Keratinocyte (primary cell): ENCODE measurements at regions not wholly inside any gene's neighbourhood (a gene's known extent, or its start where the extent isn't known, plus 50 kb on each side); places are given as distances from the start of the nearest gene placed in this dataset.

ENCODE experiments used
- DNase-seq: peaks from one replicate; pipeline ENCODE4 v3.0.0-alpha.2; 2011; ENCODE audit warnings: low read depth, missing footprints, low spot score
- FAIRE-seq: peaks from 2 replicates; lab custom pipeline; 2011; peaks lifted over from hg19 to GRCh38; lab: Jason Lieb, UNC
- H2AFZ ChIP-seq: 2 replicates; pipeline ENCODE4 v1.6.0; 2012; ENCODE audit warnings: low read length, control low read depth, inconsistent platforms; ENCODE audit not compliant: control insufficient read depth
- H3K27ac ChIP-seq: 2 replicates; pipeline ENCODE4 v1.5.1; 2011; ENCODE audit warnings: low read length; ENCODE audit not compliant: control insufficient read depth, insufficient read depth
- H3K27me3 ChIP-seq: 3 replicates; pipeline ENCODE4 v1.6.0; 2011; ENCODE audit warnings: low read length; ENCODE audit not compliant: control insufficient read depth, insufficient read depth; ENCODE audit errors: extremely low read depth
- H3K36me3 ChIP-seq, 2 experiments: 2 replicates in 1 of 2; 3 replicates in 1 of 2; pipeline ENCODE4 v1.5.1; 2011; ENCODE audit warnings: low read length in 2 of 2, mild to moderate bottlenecking in 1 of 2; ENCODE audit not compliant: control insufficient read depth in 2 of 2, insufficient read depth in 2 of 2; ENCODE audit errors: extremely low read depth in 1 of 2
- H3K4me1 ChIP-seq: 3 replicates; pipeline ENCODE4 v1.5.1; 2011; ENCODE audit warnings: low read length; ENCODE audit not compliant: control insufficient read depth, insufficient read depth; ENCODE audit errors: extremely low read depth
- H3K4me2 ChIP-seq: 3 replicates; pipeline ENCODE4 v1.6.0; 2011; ENCODE audit warnings: low read depth, low read length; ENCODE audit not compliant: control insufficient read depth, insufficient read depth; ENCODE audit errors: extremely low read depth
- H3K4me3 ChIP-seq, 3 experiments: fragments of 200-600 bp in 1 of 3; sonication (generic) in 1 of 3; 2 replicates in 2 of 3; 3 replicates in 1 of 3; pipeline ENCODE4 v1.5.1; 2011 to 2016; ENCODE audit warnings: low read length in 3 of 3, mild to moderate bottlenecking in 3 of 3, control low read depth in 2 of 3, inconsistent platforms in 1 of 3, low read depth in 1 of 3, mixed read lengths in 1 of 3, mixed run types in 1 of 3, moderate library complexity in 1 of 3; ENCODE audit not compliant: control insufficient read depth in 2 of 3, insufficient read depth in 2 of 3; ENCODE audit errors: extremely low read depth in 1 of 3
- H3K79me2 ChIP-seq: 2 replicates; pipeline ENCODE4 v1.6.0; 2012; ENCODE audit warnings: low read length; ENCODE audit not compliant: control insufficient read depth, insufficient read depth
- H3K9ac ChIP-seq: 3 replicates; pipeline ENCODE4 v1.6.0; 2011; ENCODE audit warnings: low read length; ENCODE audit not compliant: control insufficient read depth, insufficient read depth; ENCODE audit errors: extremely low read depth
- H3K9me1 ChIP-seq: 3 replicates; pipeline ENCODE4 v1.6.0; 2011; ENCODE audit warnings: low read length; ENCODE audit not compliant: control insufficient read depth, insufficient read depth; ENCODE audit errors: extremely low read depth
- H3K9me3 ChIP-seq: 2 replicates; pipeline ENCODE4 v1.5.1; 2012; ENCODE audit warnings: low read depth, low read length; ENCODE audit not compliant: control insufficient read depth
- H4K20me1 ChIP-seq: 3 replicates; pipeline ENCODE4 v1.6.0; 2011; ENCODE audit warnings: low read length; ENCODE audit not compliant: control insufficient read depth, insufficient read depth; ENCODE audit errors: extremely low read depth
- CTCF ChIP-seq, 3 experiments: IDR thresholded peaks in 1 of 3; conservative IDR thresholded peaks in 1 of 3; optimal IDR thresholded peaks in 1 of 3; 2 replicates in 2 of 3; 3 replicates in 1 of 3; pipeline versions ENCODE3 to v1.5.1; 2011; ENCODE audit warnings: low read length in 3 of 3, mild to moderate bottlenecking in 3 of 3, moderate library complexity in 2 of 3, control low read depth in 1 of 3, inconsistent platforms in 1 of 3; ENCODE audit not compliant: insufficient read depth in 2 of 3; ENCODE audit errors: extremely low read depth in 1 of 3
- EZH2 ChIP-seq: IDR thresholded peaks from one replicate; pipeline ENCODE4 v1.6.1; 2012; ENCODE audit warnings: inconsistent platforms, mild to moderate bottlenecking, low read length, moderate library complexity
- dilution Hi-C: fragments of 300-500 bp; cut with MboI; formaldehyde crosslinking; loops from one replicate; pipeline ENCODE4 v1.7.0; 2020; ENCODE audit warnings: low sequenced_read_pairs; ENCODE audit not compliant: extremely low pct_ligation_motif_present

DNA sequence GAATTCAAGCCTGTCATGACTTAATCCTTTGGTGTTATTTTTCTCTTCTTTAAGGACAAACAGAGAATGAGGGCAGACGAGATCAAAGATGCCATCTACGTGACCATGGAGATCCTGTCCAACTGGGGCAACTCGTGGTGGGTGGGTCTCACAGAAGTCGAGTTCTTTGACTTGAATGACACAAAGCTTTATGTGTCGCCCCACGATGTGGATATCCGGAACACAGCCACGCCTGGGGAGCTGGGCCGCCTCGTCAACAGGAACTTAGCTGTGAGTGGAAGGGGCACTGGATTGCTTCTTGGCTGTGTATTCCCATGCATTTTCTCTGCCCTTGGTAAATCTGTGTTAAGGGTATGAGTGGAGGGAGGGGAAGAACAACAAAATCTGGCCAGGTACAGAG is 158.7 kb downstream of the KATNIP start:
- Histone ChIP-seq H3K36me3 (peaks cover 0 to 5% of the 10 kb centered on the region in 2 experiments), H3K79me2 (no peaks in the 10 kb centered on the region), H3K4me3 (no peak overlapping the region), H3K4me1 (no peaks in the 10 kb centered on the region), H3K27ac (no peak overlapping the region), H4K20me1 (no peaks in the 10 kb centered on the region), H3K9me1 (no peaks in the 10 kb centered on the region), H3K27me3 (no peaks in the 10 kb centered on the region), H2AFZ (no peak overlapping the region), H3K9ac (no peak overlapping the region), H3K4me2 (no peak overlapping the region), H3K9me3 (no peaks in the 10 kb centered on the region)
- TF ChIP-seq EZH2, result no peak
- TF ChIP-seq CTCF (optimal IDR thresholded peaks at IDR 0.05 in 1 of 3, IDR thresholded peaks at IDR 0.05 in 1 of 3, conservative IDR thresholded peaks at IDR 0.05 in 1 of 3; ENCODE audit: extremely low read depth in 1 of 3, insufficient read depth in 2 of 3, low read length in 3 of 3), result no peak
- DNase-seq (no peak), FAIRE-seq (no peak)
- dilution Hi-C loops, result no loop called here

- Histone ChIP-seq H3K4me2 (no peak overlapping the region), H3K9me1 (no peaks in the 10 kb centered on the region), H3K4me3 (no peak overlapping the region), H3K79me2 (no peaks in the 10 kb centered on the region), H3K27me3 (no peaks in the 10 kb centered on the region), H2AFZ (no peak overlapping the region), H4K20me1 (no peaks in the 10 kb centered on the region), H3K36me3 (peaks cover 0 to 1% of the 10 kb centered on the region in 2 experiments), H3K9ac (no peak overlapping the region), H3K9me3 (no peaks in the 10 kb centered on the region), H3K4me1 (no peaks in the 10 kb centered on the region), H3K27ac (no peak overlapping the region)
- dilution Hi-C loops, result no loop called here
- FAIRE-seq, result no peak
- TF ChIP-seq CTCF (optimal IDR thresholded peaks at IDR 0.05 in 1 of 3, IDR thresholded peaks at IDR 0.05 in 1 of 3, conservative IDR thresholded peaks at IDR 0.05 in 1 of 3; ENCODE audit: extremely low read depth in 1 of 3, insufficient read depth in 2 of 3, low read length in 3 of 3) (no peak), EZH2 (no peak)
- DNase-seq, result no peak
Observed at GRCh38 chr16:27712251-27712711, 162.3 kb downstream of the KATNIP start.
